ENCODE measurements at regions not wholly inside any gene's neighbourhood (a gene's known extent, or its start where the extent isn't known, plus 50 kb on each side); places are given as distances from the start of the nearest gene placed in this dataset.

DNA sequence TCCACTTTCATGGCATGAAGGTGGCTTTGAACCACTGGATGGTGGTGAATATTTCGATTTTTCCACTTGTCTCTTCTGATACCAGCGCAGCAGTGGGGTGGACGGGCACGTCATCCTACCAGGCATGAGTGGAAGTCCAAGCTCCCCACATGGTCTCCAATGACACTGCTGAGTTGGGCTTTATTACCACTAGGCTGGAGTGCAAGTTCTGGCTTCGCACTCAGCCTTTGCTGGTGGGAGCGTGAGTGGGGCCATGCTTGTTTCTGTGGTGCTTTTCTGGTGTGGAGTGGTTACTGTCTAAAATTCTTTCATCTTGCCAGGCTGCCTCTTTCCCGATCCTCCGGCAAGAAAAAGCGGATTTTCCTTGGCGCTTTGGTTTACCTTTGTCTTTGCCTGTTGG is 70.1 kb upstream of the SDK1 start:
- TF ChIP-seq, protein P1, sequence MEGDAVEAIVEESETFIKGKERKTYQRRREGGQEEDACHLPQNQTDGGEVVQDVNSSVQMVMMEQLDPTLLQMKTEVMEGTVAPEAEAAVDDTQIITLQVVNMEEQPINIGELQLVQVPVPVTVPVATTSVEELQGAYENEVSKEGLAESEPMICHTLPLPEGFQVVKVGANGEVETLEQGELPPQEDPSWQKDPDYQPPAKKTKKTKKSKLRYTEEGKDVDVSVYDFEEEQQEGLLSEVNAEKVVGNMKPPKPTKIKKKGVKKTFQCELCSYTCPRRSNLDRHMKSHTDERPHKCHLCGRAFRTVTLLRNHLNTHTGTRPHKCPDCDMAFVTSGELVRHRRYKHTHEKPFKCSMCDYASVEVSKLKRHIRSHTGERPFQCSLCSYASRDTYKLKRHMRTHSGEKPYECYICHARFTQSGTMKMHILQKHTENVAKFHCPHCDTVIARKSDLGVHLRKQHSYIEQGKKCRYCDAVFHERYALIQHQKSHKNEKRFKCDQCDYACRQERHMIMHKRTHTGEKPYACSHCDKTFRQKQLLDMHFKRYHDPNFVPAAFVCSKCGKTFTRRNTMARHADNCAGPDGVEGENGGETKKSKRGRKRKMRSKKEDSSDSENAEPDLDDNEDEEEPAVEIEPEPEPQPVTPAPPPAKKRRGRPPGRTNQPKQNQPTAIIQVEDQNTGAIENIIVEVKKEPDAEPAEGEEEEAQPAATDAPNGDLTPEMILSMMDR (IDR thresholded peaks at IDR 0.05), result no peak
- TF ChIP-seq POLR2A (IDR thresholded peaks at IDR 0.05), result no peak
